ENCODE measurements at regions not wholly inside any gene's neighbourhood (a gene's known extent, or its start where the extent isn't known, plus 50 kb on each side); places are given as distances from the start of the nearest gene placed in this dataset.

- no peak for TF ChIP-seq SUZ12 (IDR thresholded peaks at IDR 0.05)
- TF ChIP-seq CTBP1 (IDR thresholded peaks at IDR 0.05; ENCODE audit: borderline replicate concordance), result no peak
- TF ChIP-seq FOXK2 (IDR thresholded peaks at IDR 0.05), result no peak
These were observed 104.0 kb upstream of the CDH5 start for GRCh38 chr16:66262253-66263167.

All from HEK293T (cell line).